Naive thymus-derived CD8-positive, alpha-beta T cell (primary cell): ENCODE measurements at regions not wholly inside any gene's neighbourhood (a gene's known extent, or its start where the extent isn't known, plus 50 kb on each side); places are given as distances from the start of the nearest gene placed in this dataset.

ENCODE experiments used
- ATAC-seq, 2 donors: fragments of 150-1000 bp; cut with Tn5 transposase in 1 of 2; sonication (Bioruptor Pico), chemical (Tn5 transposase) in 1 of 2; 1 replicate in 1 of 2; 2 replicates in 1 of 2; pipeline ENCODE4 v1.10.0; 2021; ENCODE audit warnings: mild to moderate bottlenecking in 2 of 2, moderate library complexity in 2 of 2
- POLR2A ChIA-PET: fragments of 350-600 bp; sonication (Branson Sonifier 250); formaldehyde crosslinking; loops from one replicate; lab custom pipeline; 2021; ENCODE audit warnings: antibody characterized with exemption; lab: Charles Lee
- DNase-seq, 10 donors: peaks; one replicate each; pipeline versions ENCODE4 v3.0.0 to v3.0.0-alpha.2; 2020 to 2022
- H3K27ac Mint-ChIP-seq, 10 donors: one replicate each; pipeline ENCODE4 v1.8.0; 2020 to 2022; ENCODE audit warnings: mild to moderate bottlenecking in 10 of 10, mixed read lengths in 10 of 10, moderate library complexity in 4 of 10, inconsistent platforms in 1 of 10
- H3K27me3 Mint-ChIP-seq, 5 donors: one replicate each; pipeline ENCODE4 v1.8.0; 2021 to 2022; ENCODE audit warnings: mixed read lengths in 5 of 5
- H3K36me3 Mint-ChIP-seq, 3 donors: one replicate each; pipeline ENCODE4 v1.8.0; 2020 to 2022; ENCODE audit warnings: mixed read lengths in 3 of 3, mild to moderate bottlenecking in 2 of 3, inconsistent platforms in 1 of 3
- H3K4me1 Mint-ChIP-seq, 4 donors: one replicate each; pipeline ENCODE4 v1.8.0; 2021 to 2022; ENCODE audit warnings: mixed read lengths in 4 of 4
- H3K4me3 Mint-ChIP-seq, 10 donors: one replicate each; pipeline ENCODE4 v1.8.0; 2020 to 2022; ENCODE audit warnings: mild to moderate bottlenecking in 10 of 10, mixed read lengths in 10 of 10, moderate library complexity in 6 of 10, inconsistent platforms in 1 of 10
- H3K9me3 Mint-ChIP-seq, 9 donors: one replicate each; pipeline ENCODE4 v1.8.0; 2020 to 2022; ENCODE audit warnings: mixed read lengths in 9 of 9, mild to moderate bottlenecking in 3 of 9, inconsistent platforms in 1 of 9, moderate library complexity in 1 of 9

- DNase-seq, result no peak
- H3K4me3 Mint-ChIP-seq, result no peak overlapping the region
- POLR2A ChIA-PET, result no interaction called here
- peaks cover 0 to 3% (median 0%) of the 10 kb centered on the region in 4 donors for H3K4me1 Mint-ChIP-seq
- H3K9me3 Mint-ChIP-seq, result no peaks in the 10 kb centered on the region
- H3K27ac Mint-ChIP-seq, result no peak overlapping the region
- ATAC-seq, result no peak
- no peaks in the 10 kb centered on the region for H3K36me3 Mint-ChIP-seq
- H3K27me3 Mint-ChIP-seq, result peaks cover 15 to 34% (median 29%) of the 10 kb centered on the region in 5 donors
Measured at GRCh38 chr18:77470569-77471413, 221.1 kb downstream of the GALR1 start.

GRCh38 chr18:77472509-77472908 is 222.9 kb downstream of the GALR1 start:
- POLR2A ChIA-PET, result no interaction called here

GRCh38 chr18:77478646-77479442 is 229.2 kb downstream of the GALR1 start:
- no peaks in the 10 kb centered on the region for H3K36me3 Mint-ChIP-seq
- H3K27ac Mint-ChIP-seq, result no peak overlapping the region
- DNase-seq (no peak), ATAC-seq (no peak)
- H3K4me1 Mint-ChIP-seq, result no peaks in the 10 kb centered on the region
- H3K27me3 Mint-ChIP-seq, result peaks cover 10 to 19% (median 12%) of the 10 kb centered on the region in 5 donors
- no peak overlapping the region for H3K4me3 Mint-ChIP-seq
- POLR2A ChIA-PET, result no interaction called here
- peaks cover 0 to 5% (median 0%) of the 10 kb centered on the region in 9 donors for H3K9me3 Mint-ChIP-seq

More at GRCh38 chr18:77472509-77472908, 222.9 kb downstream of the GALR1 start:
- Mint-ChIP-seq H3K4me1 (peaks cover 0 to 1% (median 0%) of the 10 kb centered on the region in 4 donors), H3K27ac (no peak overlapping the region), H3K27me3 (peaks cover 16 to 30% (median 20%) of the 10 kb centered on the region in 5 donors), H3K4me3 (no peak overlapping the region), H3K36me3 (no peaks in the 10 kb centered on the region), H3K9me3 (no peaks in the 10 kb centered on the region)
- ATAC-seq, result no peak
- no peak for DNase-seq

- POLR2A ChIA-PET, result no interaction called here
- Mint-ChIP-seq H3K36me3 (peaks cover 0 to 2% (median 0%) of the 10 kb centered on the region in 3 donors), H3K27me3 (peaks cover 4 to 24% (median 16%) of the 10 kb centered on the region in 5 donors), H3K4me1 (no peaks in the 10 kb centered on the region), H3K27ac (no peak overlapping the region), H3K4me3 (no peak overlapping the region), H3K9me3 (peaks cover 0 to 15% (median 0%) of the 10 kb centered on the region in 9 donors)
- ATAC-seq (no peak), DNase-seq (no peak)
Measured at GRCh38 chr18:77481541-77481940, 231.9 kb downstream of the GALR1 start.

GRCh38 chr18:77482190-77483085 is 232.8 kb downstream of the GALR1 start:
- Mint-ChIP-seq H3K9me3 (peaks cover 0 to 16% (median 0%) of the 10 kb centered on the region in 9 donors), H3K27me3 (peaks cover 6 to 27% (median 20%) of the 10 kb centered on the region in 5 donors), H3K36me3 (peaks cover 0 to 2% (median 0%) of the 10 kb centered on the region in 3 donors), H3K4me3 (no peak overlapping the region), H3K4me1 (no peaks in the 10 kb centered on the region), H3K27ac (no peak overlapping the region)
- ATAC-seq (no peak), DNase-seq (no peak)
- POLR2A ChIA-PET, result no interaction called here

- POLR2A ChIA-PET, result no interaction called here
- Mint-ChIP-seq H3K4me3 (no peak overlapping the region), H3K4me1 (no peaks in the 10 kb centered on the region), H3K27me3 (peaks cover 10 to 41% (median 25%) of the 10 kb centered on the region in 5 donors), H3K36me3 (peaks cover 0 to 2% (median 0%) of the 10 kb centered on the region in 3 donors), H3K27ac (no peak overlapping the region), H3K9me3 (peaks cover 0 to 12% (median 0%) of the 10 kb centered on the region in 9 donors)
- DNase-seq (no peak), ATAC-seq (no peak)
Measured at GRCh38 chr18:77486985-77487384, 237.3 kb downstream of the GALR1 start.

- Mint-ChIP-seq H3K9me3 (peaks cover 0 to 12% (median 0%) of the 10 kb centered on the region in 9 donors), H3K4me3 (no peak overlapping the region), H3K4me1 (no peaks in the 10 kb centered on the region), H3K27me3 (peaks cover 13 to 39% (median 20%) of the 10 kb centered on the region in 5 donors), H3K36me3 (peaks cover 0 to 2% (median 0%) of the 10 kb centered on the region in 3 donors), H3K27ac (no peak overlapping the region)
- DNase-seq, result no peak
- ATAC-seq, result no peak
- POLR2A ChIA-PET, result no interaction called here
Measured at GRCh38 chr18:77487951-77488740, 238.5 kb downstream of the GALR1 start.

GRCh38 chr18:77495079-77495478 is 245.4 kb downstream of the GALR1 start:
- Mint-ChIP-seq H3K4me3 (no peak overlapping the region), H3K36me3 (no peaks in the 10 kb centered on the region), H3K9me3 (peaks cover 0 to 10% (median 0%) of the 10 kb centered on the region in 9 donors), H3K27ac (no peak overlapping the region), H3K4me1 (no peaks in the 10 kb centered on the region), H3K27me3 (peaks cover 3 to 28% (median 8%) of the 10 kb centered on the region in 5 donors)
- no peak for ATAC-seq
- no peak for DNase-seq
- POLR2A ChIA-PET, result no interaction called here

- peaks cover 2 to 28% (median 5%) of the 10 kb centered on the region in 5 donors for H3K27me3 Mint-ChIP-seq
- H3K4me1 Mint-ChIP-seq, result no peaks in the 10 kb centered on the region
- no peaks in the 10 kb centered on the region for H3K36me3 Mint-ChIP-seq
- H3K9me3 Mint-ChIP-seq, result peaks cover 0 to 10% (median 0%) of the 10 kb centered on the region in 9 donors
- H3K27ac Mint-ChIP-seq, result no peak overlapping the region
- DNase-seq, result no peak
- H3K4me3 Mint-ChIP-seq, result no peak overlapping the region
- POLR2A ChIA-PET, result no interaction called here
- ATAC-seq, result no peak
Measured at GRCh38 chr18:77495982-77496690, 246.5 kb downstream of the GALR1 start.

GRCh38 chr18:77501266-77501665 is 251.6 kb downstream of the GALR1 start:
- no peaks in the 10 kb centered on the region for H3K4me1 Mint-ChIP-seq
- peaks cover 2 to 18% (median 4%) of the 10 kb centered on the region in 5 donors for H3K27me3 Mint-ChIP-seq
- H3K9me3 Mint-ChIP-seq, result peaks cover 0 to 10% (median 0%) of the 10 kb centered on the region in 9 donors
- H3K27ac Mint-ChIP-seq, result no peak overlapping the region
- POLR2A ChIA-PET, result no interaction called here
- DNase-seq (no peak), ATAC-seq (no peak)
- H3K36me3 Mint-ChIP-seq, result no peaks in the 10 kb centered on the region
- H3K4me3 Mint-ChIP-seq, result no peak overlapping the region

GRCh38 chr18:77505499-77505898 is 255.9 kb downstream of the GALR1 start:
- Mint-ChIP-seq H3K4me3 (no peak overlapping the region), H3K27ac (no peak overlapping the region), H3K4me1 (no peaks in the 10 kb centered on the region), H3K27me3 (peaks cover 0 to 13% (median 7%) of the 10 kb centered on the region in 5 donors), H3K36me3 (no peaks in the 10 kb centered on the region), H3K9me3 (peaks cover 0 to 11% (median 8%) of the 10 kb centered on the region in 9 donors)
- POLR2A ChIA-PET, result no interaction called here
- ATAC-seq, result no peak
- DNase-seq, result no peak
